Liver (tissue), 3 donors: ENCODE measurements at regions not wholly inside any gene's neighbourhood (a gene's known extent, or its start where the extent isn't known, plus 50 kb on each side); places are given as distances from the start of the nearest gene placed in this dataset.

ENCODE experiments used
- EGR1 ChIP-seq, 2 donors: IDR thresholded peaks; 2 replicates each; pipeline ENCODE4 v1.6.1; 2016 to 2018; ENCODE audit warnings: antibody characterized with exemption in 2 of 2, low read depth in 2 of 2
- FOXA1 ChIP-seq: IDR thresholded peaks from 2 replicates; pipeline ENCODE4 v1.6.1; 2016; ENCODE audit warnings: antibody characterized with exemption
- GABPA ChIP-seq, 2 donors: IDR thresholded peaks in 1 of 2; conservative IDR thresholded peaks in 1 of 2; 2 replicates each; pipeline ENCODE4 v1.6.1; 2016; ENCODE audit warnings: antibody characterized with exemption in 2 of 2, mild to moderate bottlenecking in 1 of 2, moderate library complexity in 1 of 2
- JUND ChIP-seq, 2 donors: IDR thresholded peaks; 2 replicates each; pipeline ENCODE4 v1.6.1; 2016; ENCODE audit warnings: antibody characterized with exemption in 2 of 2
- NR2F2 ChIP-seq: IDR thresholded peaks from 2 replicates; pipeline ENCODE4 v1.6.1; 2016; ENCODE audit warnings: antibody characterized with exemption
- RAD21 ChIP-seq, 2 donors: IDR thresholded peaks; 2 replicates each; pipeline ENCODE4 v1.6.1; 2016; ENCODE audit warnings: antibody characterized with exemption in 2 of 2, mild to moderate bottlenecking in 2 of 2
- RXRA ChIP-seq, 2 donors: IDR thresholded peaks; 2 replicates each; pipeline ENCODE4 v1.6.1; 2017 to 2018; ENCODE audit warnings: antibody characterized with exemption in 2 of 2, mild to moderate bottlenecking in 1 of 2
- TAF1 ChIP-seq: conservative IDR thresholded peaks from 2 replicates; pipeline ENCODE4 v1.6.1; 2016; ENCODE audit warnings: antibody characterized with exemption, mild to moderate bottlenecking
- YY1 ChIP-seq: IDR thresholded peaks from 2 replicates; pipeline ENCODE4 v1.6.1; 2016; ENCODE audit warnings: antibody characterized with exemption, mild to moderate bottlenecking
- TF ChIP-seq, protein P1 (sequence below): fragments of 150-350 bp; IDR thresholded peaks from 2 replicates; pipeline ENCODE4 v1.5.1; 2017; ENCODE audit warnings: improper control_type of control experiment, low read depth, low read length; ENCODE audit not compliant: missing input control
- TF ChIP-seq, protein P2 (sequence below): IDR thresholded peaks from 2 replicates; pipeline ENCODE4 v1.6.1; 2016; ENCODE audit warnings: antibody characterized with exemption
- TF ChIP-seq, protein P3 (sequence below): IDR thresholded peaks from 2 replicates; pipeline ENCODE4 v1.6.1; 2016; ENCODE audit warnings: antibody characterized with exemption, mild to moderate bottlenecking
- TF ChIP-seq, protein P4 (sequence below): IDR thresholded peaks from 2 replicates; pipeline ENCODE4 v1.6.1; 2016; ENCODE audit warnings: antibody characterized with exemption
- TF ChIP-seq, protein P5 (sequence below): IDR thresholded peaks from 2 replicates; pipeline ENCODE4 v1.6.1; 2016; ENCODE audit warnings: antibody characterized with exemption
- donor health status: healthy.
- donor health status: healthy.

DNA sequence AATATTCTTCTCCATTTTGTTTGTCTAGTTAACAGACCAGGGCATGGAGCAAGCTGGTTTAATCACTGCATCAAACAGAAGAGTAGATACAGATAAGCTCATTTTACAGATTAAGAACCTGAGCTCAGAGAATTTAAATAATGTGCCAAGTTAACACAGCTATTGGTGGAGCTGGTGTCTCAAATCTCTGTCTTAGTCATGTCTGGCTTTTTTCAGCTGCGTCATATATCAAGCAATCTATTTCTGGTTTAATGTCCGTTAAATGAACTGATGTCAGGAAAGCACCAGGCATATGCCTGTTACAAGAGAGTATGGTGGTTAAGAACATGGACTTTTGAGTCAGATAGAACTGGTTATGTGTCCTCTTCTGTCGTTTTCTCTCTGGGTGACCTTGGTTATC, 79.8 kb upstream of the ADGRA3 start:
- TF ChIP-seq RAD21 (IDR thresholded peaks at IDR 0.05) (no peak), EGR1 (IDR thresholded peaks at IDR 0.05; ENCODE audit: low read depth in 2 of 2) (no peak), YY1 (no peak), NR2F2 (no peak), TAF1 (no peak), RXRA (IDR thresholded peaks at IDR 0.05) (no peak), FOXA1 (no peak), GABPA (IDR thresholded peaks at IDR 0.05 in 1 of 2, conservative IDR thresholded peaks at IDR 0.05 in 1 of 2) (no peak), JUND (IDR thresholded peaks at IDR 0.05) (no peak)
- TF ChIP-seq, protein P1, sequence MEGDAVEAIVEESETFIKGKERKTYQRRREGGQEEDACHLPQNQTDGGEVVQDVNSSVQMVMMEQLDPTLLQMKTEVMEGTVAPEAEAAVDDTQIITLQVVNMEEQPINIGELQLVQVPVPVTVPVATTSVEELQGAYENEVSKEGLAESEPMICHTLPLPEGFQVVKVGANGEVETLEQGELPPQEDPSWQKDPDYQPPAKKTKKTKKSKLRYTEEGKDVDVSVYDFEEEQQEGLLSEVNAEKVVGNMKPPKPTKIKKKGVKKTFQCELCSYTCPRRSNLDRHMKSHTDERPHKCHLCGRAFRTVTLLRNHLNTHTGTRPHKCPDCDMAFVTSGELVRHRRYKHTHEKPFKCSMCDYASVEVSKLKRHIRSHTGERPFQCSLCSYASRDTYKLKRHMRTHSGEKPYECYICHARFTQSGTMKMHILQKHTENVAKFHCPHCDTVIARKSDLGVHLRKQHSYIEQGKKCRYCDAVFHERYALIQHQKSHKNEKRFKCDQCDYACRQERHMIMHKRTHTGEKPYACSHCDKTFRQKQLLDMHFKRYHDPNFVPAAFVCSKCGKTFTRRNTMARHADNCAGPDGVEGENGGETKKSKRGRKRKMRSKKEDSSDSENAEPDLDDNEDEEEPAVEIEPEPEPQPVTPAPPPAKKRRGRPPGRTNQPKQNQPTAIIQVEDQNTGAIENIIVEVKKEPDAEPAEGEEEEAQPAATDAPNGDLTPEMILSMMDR: no peak
- TF ChIP-seq, protein P2, sequence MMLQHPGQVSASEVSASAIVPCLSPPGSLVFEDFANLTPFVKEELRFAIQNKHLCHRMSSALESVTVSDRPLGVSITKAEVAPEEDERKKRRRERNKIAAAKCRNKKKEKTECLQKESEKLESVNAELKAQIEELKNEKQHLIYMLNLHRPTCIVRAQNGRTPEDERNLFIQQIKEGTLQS: no peak
- TF ChIP-seq, protein P3, sequence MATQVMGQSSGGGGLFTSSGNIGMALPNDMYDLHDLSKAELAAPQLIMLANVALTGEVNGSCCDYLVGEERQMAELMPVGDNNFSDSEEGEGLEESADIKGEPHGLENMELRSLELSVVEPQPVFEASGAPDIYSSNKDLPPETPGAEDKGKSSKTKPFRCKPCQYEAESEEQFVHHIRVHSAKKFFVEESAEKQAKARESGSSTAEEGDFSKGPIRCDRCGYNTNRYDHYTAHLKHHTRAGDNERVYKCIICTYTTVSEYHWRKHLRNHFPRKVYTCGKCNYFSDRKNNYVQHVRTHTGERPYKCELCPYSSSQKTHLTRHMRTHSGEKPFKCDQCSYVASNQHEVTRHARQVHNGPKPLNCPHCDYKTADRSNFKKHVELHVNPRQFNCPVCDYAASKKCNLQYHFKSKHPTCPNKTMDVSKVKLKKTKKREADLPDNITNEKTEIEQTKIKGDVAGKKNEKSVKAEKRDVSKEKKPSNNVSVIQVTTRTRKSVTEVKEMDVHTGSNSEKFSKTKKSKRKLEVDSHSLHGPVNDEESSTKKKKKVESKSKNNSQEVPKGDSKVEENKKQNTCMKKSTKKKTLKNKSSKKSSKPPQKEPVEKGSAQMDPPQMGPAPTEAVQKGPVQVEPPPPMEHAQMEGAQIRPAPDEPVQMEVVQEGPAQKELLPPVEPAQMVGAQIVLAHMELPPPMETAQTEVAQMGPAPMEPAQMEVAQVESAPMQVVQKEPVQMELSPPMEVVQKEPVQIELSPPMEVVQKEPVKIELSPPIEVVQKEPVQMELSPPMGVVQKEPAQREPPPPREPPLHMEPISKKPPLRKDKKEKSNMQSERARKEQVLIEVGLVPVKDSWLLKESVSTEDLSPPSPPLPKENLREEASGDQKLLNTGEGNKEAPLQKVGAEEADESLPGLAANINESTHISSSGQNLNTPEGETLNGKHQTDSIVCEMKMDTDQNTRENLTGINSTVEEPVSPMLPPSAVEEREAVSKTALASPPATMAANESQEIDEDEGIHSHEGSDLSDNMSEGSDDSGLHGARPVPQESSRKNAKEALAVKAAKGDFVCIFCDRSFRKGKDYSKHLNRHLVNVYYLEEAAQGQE: no peak
- TF ChIP-seq, protein P4, sequence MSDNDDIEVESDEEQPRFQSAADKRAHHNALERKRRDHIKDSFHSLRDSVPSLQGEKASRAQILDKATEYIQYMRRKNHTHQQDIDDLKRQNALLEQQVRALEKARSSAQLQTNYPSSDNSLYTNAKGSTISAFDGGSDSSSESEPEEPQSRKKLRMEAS: no peak
- TF ChIP-seq, protein P5, sequence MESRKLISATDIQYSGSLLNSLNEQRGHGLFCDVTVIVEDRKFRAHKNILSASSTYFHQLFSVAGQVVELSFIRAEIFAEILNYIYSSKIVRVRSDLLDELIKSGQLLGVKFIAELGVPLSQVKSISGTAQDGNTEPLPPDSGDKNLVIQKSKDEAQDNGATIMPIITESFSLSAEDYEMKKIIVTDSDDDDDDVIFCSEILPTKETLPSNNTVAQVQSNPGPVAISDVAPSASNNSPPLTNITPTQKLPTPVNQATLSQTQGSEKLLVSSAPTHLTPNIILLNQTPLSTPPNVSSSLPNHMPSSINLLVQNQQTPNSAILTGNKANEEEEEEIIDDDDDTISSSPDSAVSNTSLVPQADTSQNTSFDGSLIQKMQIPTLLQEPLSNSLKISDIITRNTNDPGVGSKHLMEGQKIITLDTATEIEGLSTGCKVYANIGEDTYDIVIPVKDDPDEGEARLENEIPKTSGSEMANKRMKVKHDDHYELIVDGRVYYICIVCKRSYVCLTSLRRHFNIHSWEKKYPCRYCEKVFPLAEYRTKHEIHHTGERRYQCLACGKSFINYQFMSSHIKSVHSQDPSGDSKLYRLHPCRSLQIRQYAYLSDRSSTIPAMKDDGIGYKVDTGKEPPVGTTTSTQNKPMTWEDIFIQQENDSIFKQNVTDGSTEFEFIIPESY: no peak
